KMS-11 (cell line): ENCODE measurements at regions not wholly inside any gene's neighbourhood (a gene's known extent, or its start where the extent isn't known, plus 50 kb on each side); places are given as distances from the start of the nearest gene placed in this dataset.

ENCODE experiments used
- H2AFZ ChIP-seq: fragments of 200-600 bp; sonication (generic); 2 replicates; pipeline ENCODE4 v1.6.1; 2016; ENCODE audit warnings: antibody characterized with exemption, mixed run types, low read depth
- H3K27ac ChIP-seq: fragments of 200-600 bp; sonication (generic); 2 replicates; pipeline ENCODE4 v1.6.1; 2016; ENCODE audit warnings: mild to moderate bottlenecking, mixed run types
- H3K27me3 ChIP-seq: fragments of 200-600 bp; sonication (generic); 2 replicates; pipeline ENCODE4 v1.6.1; 2017; ENCODE audit warnings: mild to moderate bottlenecking, low read depth, mixed run types, moderate library complexity; ENCODE audit not compliant: insufficient read depth
- H3K36me3 ChIP-seq: fragments of 200-600 bp; sonication (generic); 2 replicates; pipeline ENCODE4 v1.6.1; 2017; ENCODE audit warnings: mild to moderate bottlenecking, mixed run types; ENCODE audit not compliant: insufficient read depth
- H3K4me1 ChIP-seq: fragments of 200-600 bp; sonication (generic); 2 replicates; pipeline ENCODE4 v1.6.1; 2016; ENCODE audit warnings: mild to moderate bottlenecking, low read depth, mixed run types; ENCODE audit not compliant: poor library complexity, severe bottlenecking
- H3K4me2 ChIP-seq: fragments of 200-600 bp; sonication (generic); 2 replicates; pipeline ENCODE4 v1.7.0; 2016; ENCODE audit warnings: mild to moderate bottlenecking, mixed run types
- H3K4me3 ChIP-seq: fragments of 200-600 bp; sonication (generic); IDR thresholded peaks from 2 replicates; pipeline ENCODE4 v1.6.1; 2017; ENCODE audit warnings: low read depth, low read length, mixed read lengths; ENCODE audit not compliant: insufficient read depth
- H3K79me2 ChIP-seq: fragments of 200-600 bp; sonication (generic); 2 replicates; pipeline ENCODE4 v1.6.1; 2016; ENCODE audit warnings: low read depth, mixed run types; ENCODE audit not compliant: insufficient read depth
- H3K9ac ChIP-seq: fragments of 200-600 bp; sonication (generic); 2 replicates; pipeline ENCODE4 v1.6.1; 2016; ENCODE audit warnings: mild to moderate bottlenecking, mixed run types
- H4K20me1 ChIP-seq: fragments of 200-600 bp; sonication (generic); 2 replicates; pipeline ENCODE4 v1.6.1; 2016; ENCODE audit warnings: mild to moderate bottlenecking, mixed run types; ENCODE audit not compliant: insufficient read depth
- TF ChIP-seq, protein P1 (sequence below): fragments of 200-600 bp; sonication (generic); conservative IDR thresholded peaks from 2 replicates; pipeline ENCODE4 v1.6.1; 2017; ENCODE audit warnings: low read depth, mild to moderate bottlenecking, antibody characterized with exemption, low read length, moderate library complexity, mixed read lengths

DNA sequence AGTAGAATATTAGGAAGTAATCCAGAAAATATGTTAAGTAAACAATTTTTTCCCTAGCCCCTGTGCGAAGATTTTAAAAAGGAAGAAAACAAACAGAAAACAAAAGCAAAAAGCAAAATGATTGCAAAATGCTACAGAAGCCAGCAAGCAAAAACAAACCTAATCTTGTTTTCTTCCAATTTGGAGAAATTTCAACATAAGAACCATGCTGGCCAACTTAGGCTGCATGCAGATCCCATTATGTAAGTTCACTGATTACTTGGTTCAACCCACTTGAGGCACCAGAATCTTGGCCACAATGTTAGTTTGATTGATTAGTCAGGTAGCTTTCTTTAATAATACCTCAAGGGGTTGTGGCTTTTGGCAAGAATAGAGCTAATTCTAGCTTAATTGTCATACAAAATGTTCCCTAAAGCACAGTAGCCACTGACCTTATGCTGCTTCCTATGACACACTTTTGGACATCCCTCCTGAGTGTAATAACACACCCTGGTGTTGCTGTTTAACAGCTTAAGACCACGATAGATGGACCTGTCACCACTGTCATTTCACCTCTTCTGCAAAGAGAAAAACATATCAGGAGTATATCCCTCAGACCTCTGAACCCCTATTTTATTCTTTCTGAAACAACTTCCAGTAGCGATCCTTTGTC is 2342.1 kb downstream of the PCDH7 start:
- Histone ChIP-seq H3K27ac (no peak overlapping the region), H3K4me3 (no peak overlapping the region), H3K4me2 (no peak overlapping the region), H3K9ac (no peak overlapping the region), H3K4me1 (no peaks in the 10 kb centered on the region), H3K27me3 (no peaks in the 10 kb centered on the region), H3K36me3 (no peaks in the 10 kb centered on the region), H3K79me2 (no peaks in the 10 kb centered on the region), H2AFZ (no peak overlapping the region), H4K20me1 (no peaks in the 10 kb centered on the region)
- TF ChIP-seq, protein P1, sequence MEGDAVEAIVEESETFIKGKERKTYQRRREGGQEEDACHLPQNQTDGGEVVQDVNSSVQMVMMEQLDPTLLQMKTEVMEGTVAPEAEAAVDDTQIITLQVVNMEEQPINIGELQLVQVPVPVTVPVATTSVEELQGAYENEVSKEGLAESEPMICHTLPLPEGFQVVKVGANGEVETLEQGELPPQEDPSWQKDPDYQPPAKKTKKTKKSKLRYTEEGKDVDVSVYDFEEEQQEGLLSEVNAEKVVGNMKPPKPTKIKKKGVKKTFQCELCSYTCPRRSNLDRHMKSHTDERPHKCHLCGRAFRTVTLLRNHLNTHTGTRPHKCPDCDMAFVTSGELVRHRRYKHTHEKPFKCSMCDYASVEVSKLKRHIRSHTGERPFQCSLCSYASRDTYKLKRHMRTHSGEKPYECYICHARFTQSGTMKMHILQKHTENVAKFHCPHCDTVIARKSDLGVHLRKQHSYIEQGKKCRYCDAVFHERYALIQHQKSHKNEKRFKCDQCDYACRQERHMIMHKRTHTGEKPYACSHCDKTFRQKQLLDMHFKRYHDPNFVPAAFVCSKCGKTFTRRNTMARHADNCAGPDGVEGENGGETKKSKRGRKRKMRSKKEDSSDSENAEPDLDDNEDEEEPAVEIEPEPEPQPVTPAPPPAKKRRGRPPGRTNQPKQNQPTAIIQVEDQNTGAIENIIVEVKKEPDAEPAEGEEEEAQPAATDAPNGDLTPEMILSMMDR = no peak

DNA sequence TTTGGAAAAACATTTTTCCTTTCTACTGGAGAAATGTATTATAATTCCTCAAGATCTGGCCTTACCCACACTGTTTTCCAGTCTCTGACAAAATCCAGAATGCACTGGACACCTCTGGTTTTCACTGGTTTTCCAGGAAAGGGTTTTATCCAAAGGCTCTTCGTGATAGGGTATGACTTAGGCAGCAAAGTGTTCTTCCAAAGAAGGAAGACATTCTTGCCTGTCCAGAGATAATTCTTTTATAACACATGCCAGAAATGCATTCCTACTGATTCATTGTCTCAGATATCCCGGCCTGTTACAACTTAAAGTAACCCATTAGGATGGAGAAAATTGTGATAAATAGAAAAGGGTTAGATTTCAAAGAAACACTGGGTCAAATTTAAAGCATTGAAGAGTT is 2343.1 kb downstream of the PCDH7 start:
- no peaks in the 10 kb centered on the region for H3K36me3 ChIP-seq
- no peaks in the 10 kb centered on the region for H3K79me2 ChIP-seq
- H3K27ac ChIP-seq = no peak overlapping the region
- TF ChIP-seq, protein P1 = no peak
- H3K9ac ChIP-seq = no peak overlapping the region
- H2AFZ ChIP-seq = no peak overlapping the region
- no peak overlapping the region for H3K4me2 ChIP-seq
- H4K20me1 ChIP-seq = no peaks in the 10 kb centered on the region
- H3K4me1 ChIP-seq = no peaks in the 10 kb centered on the region
- H3K27me3 ChIP-seq = no peaks in the 10 kb centered on the region
- no peak overlapping the region for H3K4me3 ChIP-seq

DNA sequence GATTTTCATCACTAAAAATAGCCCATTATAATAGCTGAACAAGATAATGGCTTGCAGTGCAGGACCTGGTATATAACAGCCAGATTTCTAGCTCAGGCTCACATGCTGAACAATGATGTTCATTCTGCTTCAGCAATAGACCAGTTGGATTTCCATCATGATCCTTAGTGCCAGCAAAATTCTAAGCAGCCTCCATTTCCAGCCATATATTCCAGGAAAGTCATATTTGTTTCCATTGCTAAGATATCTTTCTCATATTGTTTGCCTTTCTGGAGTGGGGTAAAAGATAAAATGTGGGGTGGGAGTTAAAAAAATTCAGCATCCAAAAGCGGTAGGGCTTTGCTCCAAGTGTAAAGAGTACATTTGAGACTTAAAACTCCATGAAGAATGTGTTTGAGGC is 2344.1 kb downstream of the PCDH7 start:
- H3K79me2 ChIP-seq = no peaks in the 10 kb centered on the region
- H3K36me3 ChIP-seq = no peaks in the 10 kb centered on the region
- TF ChIP-seq, protein P1 = no peak
- no peak overlapping the region for H3K27ac ChIP-seq
- no peak overlapping the region for H3K9ac ChIP-seq
- H3K4me2 ChIP-seq = no peak overlapping the region
- no peak overlapping the region for H2AFZ ChIP-seq
- no peaks in the 10 kb centered on the region for H4K20me1 ChIP-seq
- H3K4me3 ChIP-seq = no peak overlapping the region
- H3K27me3 ChIP-seq = no peaks in the 10 kb centered on the region
- no peaks in the 10 kb centered on the region for H3K4me1 ChIP-seq

DNA sequence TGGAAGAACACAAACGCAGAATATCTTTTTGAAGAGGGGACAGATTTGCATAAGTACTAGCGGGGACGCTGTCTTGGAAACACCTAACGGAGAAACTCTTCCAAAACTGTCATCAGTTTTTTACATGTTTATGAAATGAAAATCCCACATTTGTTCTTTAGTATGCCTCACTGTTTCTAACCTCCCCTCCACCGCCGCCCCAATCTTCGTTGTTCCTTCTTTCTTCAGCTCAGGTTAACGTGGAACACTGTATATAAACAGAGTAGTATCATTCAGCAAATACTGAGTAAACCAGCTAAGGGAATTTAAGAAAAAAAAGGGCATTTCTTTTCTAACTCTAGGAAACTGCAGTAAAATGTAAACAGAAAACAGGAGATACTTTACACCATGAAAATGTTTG is 2345.6 kb downstream of the PCDH7 start:
- Histone ChIP-seq H3K27ac (no peak overlapping the region), H3K36me3 (no peaks in the 10 kb centered on the region), H4K20me1 (no peaks in the 10 kb centered on the region), H3K4me1 (no peaks in the 10 kb centered on the region), H3K9ac (no peak overlapping the region), H3K4me3 (no peak overlapping the region), H3K4me2 (no peak overlapping the region), H3K79me2 (no peaks in the 10 kb centered on the region), H3K27me3 (no peaks in the 10 kb centered on the region), H2AFZ (no peak overlapping the region)
- TF ChIP-seq, protein P1 = no peak
